Parathyroid adenoma (tissue), 2 donors: ENCODE measurements at regions not wholly inside any gene's neighbourhood (a gene's known extent, or its start where the extent isn't known, plus 50 kb on each side); places are given as distances from the start of the nearest gene placed in this dataset.
"Not testable (repeated sequence)": the region's sequence is repeated elsewhere in the genome, so short reads cannot be mapped to it uniquely, and the experiment has no call there.

ENCODE experiments used
- H2AFZ ChIP-seq: fragments of 300-600 bp; sonication (generic); one replicate; pipeline ENCODE4 v1.7.0; 2017; ENCODE audit warnings: antibody characterized with exemption, mild to moderate bottlenecking
- H3K27ac ChIP-seq: fragments of 300-600 bp; sonication (generic); one replicate; pipeline ENCODE4 v1.7.0; 2017
- H3K27me3 ChIP-seq: fragments of 300-600 bp; sonication (generic); one replicate; pipeline ENCODE4 v1.7.0; 2017; ENCODE audit warnings: low read length; ENCODE audit not compliant: control insufficient read depth, insufficient read depth
- H3K36me3 ChIP-seq: fragments of 300-600 bp; sonication (generic); one replicate; pipeline ENCODE4 v1.7.0; 2017; ENCODE audit warnings: low read length; ENCODE audit not compliant: control insufficient read depth, insufficient read depth
- H3K4me1 ChIP-seq: fragments of 300-600 bp; sonication (generic); one replicate; pipeline ENCODE4 v1.7.0; 2017; ENCODE audit warnings: control low read depth
- H3K4me2 ChIP-seq: fragments of 300-600 bp; sonication (generic); one replicate; pipeline ENCODE4 v1.7.0; 2017; ENCODE audit warnings: low read length
- H3K4me3 ChIP-seq: fragments of 300-600 bp; sonication (generic); one replicate; pipeline ENCODE4 v1.7.0; 2017; ENCODE audit warnings: low read depth, low read length
- H3K79me2 ChIP-seq: fragments of 300-600 bp; sonication (generic); one replicate; pipeline ENCODE4 v1.7.0; 2017; ENCODE audit warnings: control low read depth
- H3K9ac ChIP-seq: fragments of 300-600 bp; sonication (generic); one replicate; pipeline ENCODE4 v1.7.0; 2017; ENCODE audit warnings: mild to moderate bottlenecking
- H3K9me3 ChIP-seq: fragments of 300-600 bp; sonication (generic); one replicate; pipeline ENCODE4 v1.7.0; 2017; ENCODE audit warnings: low read length; ENCODE audit not compliant: control insufficient read depth
- TF ChIP-seq, protein P1 (sequence below): fragments of 300-600 bp; sonication (generic); IDR thresholded peaks from one replicate; pipeline ENCODE4 v1.7.0; 2017; ENCODE audit warnings: antibody characterized with exemption, mild to moderate bottlenecking
- donor health status: primary hyperparathyroidism.

DNA sequence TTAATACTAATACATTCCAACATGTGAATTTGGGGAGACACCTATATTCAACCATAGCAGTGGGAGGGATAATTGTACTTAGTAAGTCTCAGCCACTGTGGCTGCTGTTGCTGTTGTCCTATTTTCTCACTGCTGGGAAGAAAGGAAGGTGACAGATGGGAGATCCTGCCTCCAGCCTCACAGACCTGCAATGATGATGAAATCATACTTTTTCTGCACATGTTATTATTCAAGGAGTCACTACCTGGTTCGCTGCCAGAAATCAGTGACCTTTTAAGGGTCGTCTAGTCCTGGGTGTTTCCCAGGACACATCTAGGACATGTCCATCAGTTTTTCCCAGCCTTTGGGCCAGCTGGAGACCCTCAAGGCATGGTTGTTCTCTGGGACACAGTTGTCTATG, 106.2 kb upstream of the RPH3A start:
- Histone ChIP-seq H3K9me3 (no peaks in the 10 kb centered on the region), H3K27ac (no peak overlapping the region), H3K4me3 (no peak overlapping the region), H3K4me1 (no peaks in the 10 kb centered on the region), H3K4me2 (no peak overlapping the region), H3K9ac (no peak overlapping the region), H3K27me3 (no peaks in the 10 kb centered on the region), H3K79me2 (no peaks in the 10 kb centered on the region), H2AFZ (no peak overlapping the region), H3K36me3 (no peaks in the 10 kb centered on the region)
- TF ChIP-seq, protein P1, sequence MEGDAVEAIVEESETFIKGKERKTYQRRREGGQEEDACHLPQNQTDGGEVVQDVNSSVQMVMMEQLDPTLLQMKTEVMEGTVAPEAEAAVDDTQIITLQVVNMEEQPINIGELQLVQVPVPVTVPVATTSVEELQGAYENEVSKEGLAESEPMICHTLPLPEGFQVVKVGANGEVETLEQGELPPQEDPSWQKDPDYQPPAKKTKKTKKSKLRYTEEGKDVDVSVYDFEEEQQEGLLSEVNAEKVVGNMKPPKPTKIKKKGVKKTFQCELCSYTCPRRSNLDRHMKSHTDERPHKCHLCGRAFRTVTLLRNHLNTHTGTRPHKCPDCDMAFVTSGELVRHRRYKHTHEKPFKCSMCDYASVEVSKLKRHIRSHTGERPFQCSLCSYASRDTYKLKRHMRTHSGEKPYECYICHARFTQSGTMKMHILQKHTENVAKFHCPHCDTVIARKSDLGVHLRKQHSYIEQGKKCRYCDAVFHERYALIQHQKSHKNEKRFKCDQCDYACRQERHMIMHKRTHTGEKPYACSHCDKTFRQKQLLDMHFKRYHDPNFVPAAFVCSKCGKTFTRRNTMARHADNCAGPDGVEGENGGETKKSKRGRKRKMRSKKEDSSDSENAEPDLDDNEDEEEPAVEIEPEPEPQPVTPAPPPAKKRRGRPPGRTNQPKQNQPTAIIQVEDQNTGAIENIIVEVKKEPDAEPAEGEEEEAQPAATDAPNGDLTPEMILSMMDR, result no peak

GRCh38 chr12:112686373-112686772, 105.2 kb upstream of the RPH3A start:
- Histone ChIP-seq H3K4me3 (no peak overlapping the region), H3K4me1 (no peaks in the 10 kb centered on the region), H3K9me3 (no peaks in the 10 kb centered on the region), H3K79me2 (no peaks in the 10 kb centered on the region), H3K36me3 (no peaks in the 10 kb centered on the region), H3K4me2 (no peak overlapping the region), H2AFZ (no peak overlapping the region), H3K9ac (no peak overlapping the region), H3K27ac (no peak overlapping the region), H3K27me3 (no peaks in the 10 kb centered on the region)
- TF ChIP-seq, protein P1, result no peak

- H3K79me2 ChIP-seq, result no peaks in the 10 kb centered on the region
- H3K9me3 ChIP-seq, result no peaks in the 10 kb centered on the region
- no peak overlapping the region for H3K4me2 ChIP-seq
- TF ChIP-seq, protein P1, result no peak
- H3K9ac ChIP-seq, result no peak overlapping the region
- no peak overlapping the region for H2AFZ ChIP-seq
- no peak overlapping the region for H3K4me3 ChIP-seq
- peaks cover 5% of the 10 kb centered on the region for H3K27me3 ChIP-seq
- H3K36me3 ChIP-seq, result no peaks in the 10 kb centered on the region
- no peak overlapping the region for H3K27ac ChIP-seq
- H3K4me1 ChIP-seq, result no peaks in the 10 kb centered on the region
These were observed 97.5 kb upstream of the RPH3A start for GRCh38 chr12:112694065-112694464.

- not testable (repeated sequence) for H3K4me2 ChIP-seq, H3K27ac ChIP-seq, H3K36me3 ChIP-seq, H3K9ac ChIP-seq, H3K9me3 ChIP-seq, H3K27me3 ChIP-seq, H2AFZ ChIP-seq, H3K4me3 ChIP-seq, H3K79me2 ChIP-seq, H3K4me1 ChIP-seq
These were observed 94.1 kb upstream of the RPH3A start for GRCh38 chr12:112697441-112697840.

DNA sequence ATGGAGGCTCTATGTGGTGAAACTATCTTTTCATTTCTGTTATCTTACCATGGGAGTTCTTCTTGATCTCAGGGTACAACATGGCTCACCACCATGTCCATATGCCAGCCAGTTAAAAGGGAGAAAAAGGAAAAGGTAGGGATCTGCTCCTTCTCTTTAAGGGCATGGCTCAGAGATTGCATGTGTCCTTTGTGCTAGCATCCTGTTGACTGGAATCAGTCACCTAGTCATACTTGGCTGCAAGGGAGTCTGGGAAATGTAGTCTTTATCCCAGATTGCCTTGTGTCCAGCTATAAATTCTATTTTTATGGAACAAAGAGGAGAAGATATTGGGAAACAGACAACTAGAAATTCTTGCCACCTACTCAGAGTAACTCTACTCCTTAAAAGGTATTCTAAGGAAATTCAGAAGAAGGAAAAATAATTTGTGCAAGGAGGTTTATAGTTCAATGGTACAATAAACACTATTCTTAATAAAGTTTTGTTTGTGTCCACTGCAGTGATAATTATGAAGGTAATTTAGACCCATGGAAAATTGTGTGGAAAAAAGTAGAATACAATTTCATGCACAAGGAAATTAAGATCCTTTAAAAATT, 86.4 kb upstream of the RPH3A start:
- Histone ChIP-seq H3K9me3 (no peaks in the 10 kb centered on the region), H3K27me3 (no peaks in the 10 kb centered on the region), H3K4me2 (no peak overlapping the region), H2AFZ (no peak overlapping the region), H3K4me3 (no peak overlapping the region), H3K27ac (no peak overlapping the region), H3K4me1 (no peaks in the 10 kb centered on the region), H3K9ac (no peak overlapping the region), H3K36me3 (no peaks in the 10 kb centered on the region), H3K79me2 (no peaks in the 10 kb centered on the region)
- TF ChIP-seq, protein P1, result no peak
